Pancreas (tissue), 10 donors: ENCODE measurements at regions not wholly inside any gene's neighbourhood (a gene's known extent, or its start where the extent isn't known, plus 50 kb on each side); places are given as distances from the start of the nearest gene placed in this dataset.
"Not testable (repeated sequence)": the region's sequence is repeated elsewhere in the genome, so short reads cannot be mapped to it uniquely, and the experiment has no call there.

Source experiments
- ATAC-seq, 4 donors: fragments of 200-7000 bp; cut with Tn5 transposase; one replicate each; pipeline versions ENCODE4 v1.8.0 to v1.9.1; 2020; ENCODE audit warnings: mild to moderate bottlenecking in 4 of 4, moderate library complexity in 4 of 4
- DNase-seq, 6 donors: peaks; one replicate each; pipeline ENCODE4 v3.0.0-alpha.2; 2020
- FAIRE-seq: peaks from 2 replicates; lab custom pipeline; 2012; peaks lifted over from hg19 to GRCh38; lab: Jason Lieb, UNC
- H3K27ac ChIP-seq, 4 donors: fragments of 200-600 bp; sonication (generic); 1 replicate in 3 of 4; 2 replicates in 1 of 4; pipeline versions ENCODE4 v1.5.0 to v1.8.0; 2020
- H3K27me3 ChIP-seq, 4 donors: fragments of 200-600 bp; one replicate each; pipeline ENCODE4 v1.8.0; 2021
- H3K36me3 ChIP-seq, 3 donors: fragments of 200-600 bp; sonication (generic) in 1 of 3; one replicate each; pipeline versions ENCODE4 v1.5.0 to v1.8.0; 2020 to 2021
- H3K4me1 ChIP-seq, 3 donors: fragments of 200-600 bp; one replicate each; pipeline ENCODE4 v1.8.0; 2021
- H3K4me3 ChIP-seq, 4 donors: fragments of 200-600 bp; sonication (generic) in 2 of 4; one replicate each; pipeline versions ENCODE4 v1.5.0 to v1.8.0; 2020 to 2021
- H3K9me3 ChIP-seq, 4 donors: fragments of 200-600 bp; one replicate each; pipeline ENCODE4 v1.8.0; 2021
- WGBS, 2 donors: extraction: QIAGEN DNeasy Blood & Tissue Kit; methylation state at CpG; one replicate each; pipeline ENCODE4 v1.1.7; 2013; 5-methylcytosine and 5-hydroxymethylcytosine counted together
- intact Hi-C, 3 donors: fragments of 100-400 bp; cut with DNase I; formaldehyde crosslinking; loops; one replicate each; pipeline versions ENCODE4 v1.11.1 to v1.14.2; 2022
- TF ChIP-seq, protein P1 (sequence below), 4 donors: fragments of 200-600 bp; sonication (generic) in 3 of 4; IDR thresholded peaks; one replicate each; pipeline versions ENCODE4 v1.5.0 to v1.8.0; 2021; ENCODE audit warnings: antibody characterized with exemption in 4 of 4
- donor health status: healthy with polysubstance abuse.
- donor health status: DM: no; HTN: no; CAD: no; lungs with moderate emphysema.
- donor health status: DM: no; HTN: no; CAD: no.
- donor health status: control.
- donor health status: control.
- donor health status: Bipolar disorder and iron deficiency.
- donor health status: DM: yes; HTN: yes; CAD: no.
- donor health status: DM: no; HTN: no; CAD: no.
- donor health status: DM: no; HTN: no; CAD: no.
- donor health status: DM: yes; HTN: yes; CAD: no.

DNA sequence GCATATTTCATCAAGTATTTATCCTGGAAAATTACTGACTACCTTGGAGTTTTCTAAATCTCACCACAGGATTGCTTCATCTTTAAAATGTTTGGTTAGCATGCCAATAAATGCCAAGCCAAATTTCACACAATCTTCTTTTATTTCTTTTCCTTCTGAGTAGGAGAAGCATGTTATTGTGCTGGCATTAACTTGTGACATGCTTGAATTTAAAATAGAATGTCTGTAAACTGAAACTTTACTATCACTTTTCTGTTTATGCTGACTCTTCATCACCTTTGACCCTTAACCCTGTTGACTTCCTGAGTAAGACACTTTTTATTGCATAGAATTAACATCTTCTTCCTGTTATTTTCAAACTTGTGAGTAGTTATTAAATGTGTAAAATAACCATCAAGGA lies 56.2 kb upstream of the LRRTM4 start:
- Histone ChIP-seq H3K27ac (no peak overlapping the region), H3K9me3 (no peaks in the 10 kb centered on the region), H3K36me3 (no peaks in the 10 kb centered on the region), H3K4me1 (no peaks in the 10 kb centered on the region), H3K27me3 (no peaks in the 10 kb centered on the region), H3K4me3 (no peak overlapping the region)
- DNase-seq (no peak), ATAC-seq (no peak), FAIRE-seq (no peak)
- intact Hi-C loops, result no loop called here
- TF ChIP-seq, protein P1, sequence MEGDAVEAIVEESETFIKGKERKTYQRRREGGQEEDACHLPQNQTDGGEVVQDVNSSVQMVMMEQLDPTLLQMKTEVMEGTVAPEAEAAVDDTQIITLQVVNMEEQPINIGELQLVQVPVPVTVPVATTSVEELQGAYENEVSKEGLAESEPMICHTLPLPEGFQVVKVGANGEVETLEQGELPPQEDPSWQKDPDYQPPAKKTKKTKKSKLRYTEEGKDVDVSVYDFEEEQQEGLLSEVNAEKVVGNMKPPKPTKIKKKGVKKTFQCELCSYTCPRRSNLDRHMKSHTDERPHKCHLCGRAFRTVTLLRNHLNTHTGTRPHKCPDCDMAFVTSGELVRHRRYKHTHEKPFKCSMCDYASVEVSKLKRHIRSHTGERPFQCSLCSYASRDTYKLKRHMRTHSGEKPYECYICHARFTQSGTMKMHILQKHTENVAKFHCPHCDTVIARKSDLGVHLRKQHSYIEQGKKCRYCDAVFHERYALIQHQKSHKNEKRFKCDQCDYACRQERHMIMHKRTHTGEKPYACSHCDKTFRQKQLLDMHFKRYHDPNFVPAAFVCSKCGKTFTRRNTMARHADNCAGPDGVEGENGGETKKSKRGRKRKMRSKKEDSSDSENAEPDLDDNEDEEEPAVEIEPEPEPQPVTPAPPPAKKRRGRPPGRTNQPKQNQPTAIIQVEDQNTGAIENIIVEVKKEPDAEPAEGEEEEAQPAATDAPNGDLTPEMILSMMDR (IDR thresholded peaks at IDR 0.05), result no peak

DNA sequence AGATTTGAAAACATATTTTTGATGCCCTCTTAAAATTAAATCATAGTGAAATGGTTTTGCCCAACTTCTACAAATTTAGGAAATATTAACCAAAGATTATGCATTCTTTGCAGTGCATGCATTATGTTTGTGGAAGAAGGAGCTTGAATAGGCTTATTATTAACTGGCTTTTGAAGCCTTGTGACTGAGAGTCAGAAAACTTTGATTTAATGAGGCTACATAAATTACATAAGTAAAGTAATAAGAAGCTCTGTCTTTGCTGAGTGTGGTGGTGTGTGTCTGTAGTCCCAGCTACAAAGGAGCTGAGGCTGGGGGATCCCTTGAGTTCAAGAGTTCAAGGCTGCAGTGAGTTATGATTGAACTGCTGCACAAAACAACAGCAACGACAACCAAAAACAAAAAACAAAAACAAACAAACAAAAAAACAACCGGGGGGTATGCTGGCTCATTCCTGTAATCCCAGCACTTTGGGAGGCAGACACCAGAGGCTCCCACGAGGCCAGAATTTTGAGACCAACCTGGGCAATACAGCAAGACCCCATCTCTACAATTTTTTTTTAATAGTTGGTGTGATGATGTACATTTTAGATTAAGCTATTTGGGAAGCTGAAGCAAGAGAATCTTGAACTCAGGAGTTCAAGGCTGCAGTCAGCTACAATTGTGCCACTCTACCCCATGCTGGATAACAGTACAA lies 57.0 kb upstream of the LRRTM4 start:
- FAIRE-seq, result no peak
- no peak for DNase-seq
- Histone ChIP-seq H3K4me3 (no peak overlapping the region), H3K9me3 (no peaks in the 10 kb centered on the region), H3K4me1 (no peaks in the 10 kb centered on the region), H3K36me3 (no peaks in the 10 kb centered on the region), H3K27ac (no peak overlapping the region), H3K27me3 (no peaks in the 10 kb centered on the region)
- no peak for ATAC-seq
- TF ChIP-seq, protein P1 (IDR thresholded peaks at IDR 0.05), result no peak
- intact Hi-C loops, result no loop called here
- WGBS, 2 donors, result 45 to 64% methylated on average over 3 of the region's 3 CpGs

DNA sequence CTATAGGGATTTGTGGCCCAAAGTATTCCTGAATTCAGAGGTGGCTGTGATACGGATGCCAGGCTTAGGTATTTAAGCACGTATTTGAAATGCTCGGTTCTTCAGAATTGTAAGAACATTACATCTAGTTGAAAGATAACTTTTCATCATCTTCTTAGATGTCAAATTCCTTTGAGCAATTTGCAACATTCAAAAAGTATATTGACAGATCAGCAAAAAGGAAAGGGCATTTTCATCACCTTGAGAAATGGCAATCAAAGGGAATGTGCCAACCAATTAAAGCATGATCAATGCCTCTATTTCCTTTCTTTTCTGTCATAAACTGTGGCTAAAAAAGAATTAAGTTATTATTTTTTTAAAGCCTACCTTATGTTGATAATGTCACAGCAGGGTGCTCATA lies 66.3 kb upstream of the LRRTM4 start:
- no peaks in the 10 kb centered on the region for H3K36me3 ChIP-seq
- 73 to 86% methylated on average over 3 of the region's 3 CpGs for WGBS, 2 donors
- H3K9me3 ChIP-seq, result no peaks in the 10 kb centered on the region
- ATAC-seq (no peak), DNase-seq (no peak), FAIRE-seq (no peak)
- TF ChIP-seq, protein P1 (IDR thresholded peaks at IDR 0.05), result no peak
- H3K4me3 ChIP-seq, result no peak overlapping the region
- intact Hi-C loops, result no loop called here
- H3K4me1 ChIP-seq, result no peaks in the 10 kb centered on the region
- no peaks in the 10 kb centered on the region for H3K27me3 ChIP-seq
- H3K27ac ChIP-seq, result no peak overlapping the region

DNA sequence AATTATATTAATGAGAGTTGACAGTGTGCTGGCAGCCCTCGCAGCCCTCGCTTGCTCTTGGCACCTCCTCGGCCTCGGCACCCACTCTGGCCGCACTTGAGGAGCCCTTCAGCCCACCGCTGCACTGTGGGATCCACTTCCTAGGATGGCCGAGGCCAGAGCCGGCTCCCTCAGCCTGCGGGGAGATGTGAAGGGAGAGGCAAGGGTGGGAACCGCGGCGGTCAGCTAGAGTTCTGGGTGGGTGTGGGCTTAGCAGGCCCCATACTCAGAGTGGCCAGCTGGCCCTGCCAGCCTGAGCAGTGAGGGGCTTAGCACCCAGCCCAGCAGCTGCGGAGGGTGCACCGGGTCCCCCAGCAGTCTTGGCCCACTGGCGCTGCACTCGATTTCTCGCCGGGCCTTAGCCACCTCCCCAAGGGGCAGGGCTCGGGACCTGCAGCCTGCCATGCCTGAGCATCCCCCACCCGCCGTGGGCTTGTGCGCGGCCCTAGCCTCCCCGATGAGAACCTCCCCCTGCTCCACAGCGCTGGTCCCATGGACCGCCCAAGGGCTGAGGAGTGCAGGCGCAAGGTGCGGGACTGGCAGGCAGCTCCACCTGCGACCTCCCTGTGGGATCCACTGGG lies 68.2 kb upstream of the LRRTM4 start:
- no peak overlapping the region for H3K27ac ChIP-seq
- TF ChIP-seq, protein P1 (IDR thresholded peaks at IDR 0.05), result no peak
- WGBS, 2 donors, result 88 to 93% methylated on average over 29 of the region's 29 CpGs
- DNase-seq, result peak in 1 of 6 donors; percentile 67
- no peaks in the 10 kb centered on the region for H3K4me1 ChIP-seq
- H3K27me3 ChIP-seq, result no peaks in the 10 kb centered on the region
- intact Hi-C loops, result no loop called here
- H3K36me3 ChIP-seq, result no peaks in the 10 kb centered on the region
- no peaks in the 10 kb centered on the region for H3K9me3 ChIP-seq
- no peak overlapping the region for H3K4me3 ChIP-seq
- no peak for FAIRE-seq
- ATAC-seq, result no peak

DNA sequence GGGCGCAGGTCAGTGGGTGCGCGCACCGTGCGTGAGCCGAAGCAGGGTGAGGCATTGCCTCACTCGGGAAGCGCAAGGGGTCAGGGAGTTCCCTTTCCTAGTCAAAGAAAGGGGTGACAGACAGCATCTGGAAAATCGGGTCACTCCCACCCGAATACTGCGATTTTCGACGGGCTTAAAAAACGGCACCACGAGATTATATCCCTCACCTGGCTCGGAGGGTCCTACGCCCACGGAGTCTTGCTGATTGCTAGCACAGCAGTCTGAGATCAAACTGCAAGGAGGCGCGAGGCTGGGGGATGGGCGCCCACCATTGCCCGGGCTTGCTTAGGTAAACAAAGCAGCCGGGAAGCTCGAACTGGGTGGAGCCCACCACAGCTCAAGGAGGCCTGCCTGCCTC lies 70.8 kb upstream of the LRRTM4 start:
- peak in 1 of 6 donors; percentile 20 for DNase-seq
- H3K27me3 ChIP-seq, ATAC-seq, H3K9me3 ChIP-seq, H3K27ac ChIP-seq, intact Hi-C loops, H3K36me3 ChIP-seq, FAIRE-seq, H3K4me3 ChIP-seq, H3K4me1 ChIP-seq: not testable (repeated sequence)
- 74 to 83% methylated on average over 16 to 24 of the region's 24 CpGs for WGBS, 2 donors
